Trophoblast cell (in vitro differentiated cells and primary cell): ENCODE measurements at regions not wholly inside any gene's neighbourhood (a gene's known extent, or its start where the extent isn't known, plus 50 kb on each side); places are given as distances from the start of the nearest gene placed in this dataset.
A peak's percentile ranks its signal among the peaks of the same experiment; 100 is the strongest.

ENCODE experiments used
- DNase-seq, 2 donors: peaks; one replicate each; pipeline ENCODE4 v3.0.0-alpha.2; 2016
- H2AFZ ChIP-seq: 2 replicates; pipeline ENCODE4 v1.6.1; 2013; ENCODE audit warnings: low read length, moderate library complexity, mild to moderate bottlenecking; ENCODE audit not compliant: insufficient read depth, poor library complexity
- H2AK5ac ChIP-seq: 2 replicates; pipeline ENCODE4 v1.6.1; 2013; ENCODE audit warnings: mild to moderate bottlenecking, low read length
- H2BK120ac ChIP-seq: 2 replicates; pipeline ENCODE4 v1.6.1; 2013; ENCODE audit warnings: low read length, mild to moderate bottlenecking, moderate library complexity; ENCODE audit not compliant: insufficient read depth, poor library complexity
- H2BK12ac ChIP-seq: 2 replicates; pipeline ENCODE4 v1.6.1; 2013; ENCODE audit warnings: mild to moderate bottlenecking, low read length, moderate library complexity
- H2BK5ac ChIP-seq: 2 replicates; pipeline ENCODE4 v1.6.1; 2013; ENCODE audit warnings: low read length, low read depth, moderate library complexity, mild to moderate bottlenecking; ENCODE audit not compliant: poor library complexity
- H3K14ac ChIP-seq: 2 replicates; pipeline ENCODE4 v1.6.1; 2013; ENCODE audit warnings: mild to moderate bottlenecking, low read length
- H3K18ac ChIP-seq: 2 replicates; pipeline ENCODE4 v1.6.1; 2013; ENCODE audit warnings: mild to moderate bottlenecking, low read length
- H3K23ac ChIP-seq: 2 replicates; pipeline ENCODE4 v1.6.1; 2013; ENCODE audit warnings: low read length
- H3K27ac ChIP-seq: 2 replicates; pipeline ENCODE4 v1.5.1; 2013; ENCODE audit warnings: low read depth, mild to moderate bottlenecking, inconsistent platforms, low read length, moderate library complexity
- H3K27me3 ChIP-seq: 2 replicates; pipeline ENCODE4 v1.6.1; 2013; ENCODE audit warnings: inconsistent platforms, mild to moderate bottlenecking, low read length, moderate library complexity; ENCODE audit not compliant: insufficient read depth
- H3K36me3 ChIP-seq, 2 experiments: 1 replicate in 1 of 2; 2 replicates in 1 of 2; pipeline ENCODE4 v1.6.1; 2013; ENCODE audit warnings: low read length in 2 of 2, mild to moderate bottlenecking in 2 of 2, moderate library complexity in 1 of 2; ENCODE audit not compliant: insufficient read depth in 2 of 2, control insufficient read depth in 1 of 2
- H3K4ac ChIP-seq: 2 replicates; pipeline ENCODE4 v1.6.1; 2013; ENCODE audit warnings: low read depth, mild to moderate bottlenecking, low read length, moderate library complexity
- H3K4me1 ChIP-seq, 2 experiments: 1 replicate in 1 of 2; 2 replicates in 1 of 2; pipeline ENCODE4 v1.6.1; 2013; ENCODE audit warnings: low read length in 2 of 2, mild to moderate bottlenecking in 2 of 2, moderate library complexity in 1 of 2; ENCODE audit not compliant: insufficient read depth in 2 of 2, control insufficient read depth in 1 of 2
- H3K4me2 ChIP-seq: 2 replicates; pipeline ENCODE4 v1.6.1; 2013; ENCODE audit warnings: inconsistent platforms, mild to moderate bottlenecking, low read length, moderate library complexity
- H3K4me3 ChIP-seq: 2 replicates; pipeline ENCODE4 v1.5.1; 2013; ENCODE audit warnings: mild to moderate bottlenecking, low read depth, low read length, inconsistent platforms
- H3K79me1 ChIP-seq: one replicate; pipeline ENCODE4 v1.6.1; 2013; ENCODE audit warnings: low read length
- H3K79me2 ChIP-seq: 2 replicates; pipeline ENCODE4 v1.6.1; 2013; ENCODE audit warnings: low read length, mild to moderate bottlenecking; ENCODE audit not compliant: control insufficient read depth, insufficient read depth, poor library complexity
- H3K9ac ChIP-seq: 2 replicates; pipeline ENCODE4 v1.6.1; 2013; ENCODE audit warnings: mild to moderate bottlenecking, low read length
- H3K9me3 ChIP-seq: 2 replicates; pipeline ENCODE4 v1.6.1; 2013; ENCODE audit warnings: low read depth, mild to moderate bottlenecking, control low read depth, inconsistent platforms, low read length; ENCODE audit not compliant: insufficient read depth
- H4K12ac ChIP-seq: 2 replicates; pipeline ENCODE4 v1.6.1; 2013; ENCODE audit warnings: low read depth, mild to moderate bottlenecking, low read length, moderate library complexity
- H4K8ac ChIP-seq: 2 replicates; pipeline ENCODE4 v1.6.1; 2013; ENCODE audit warnings: low read depth, mild to moderate bottlenecking, low read length, moderate library complexity
- H4K91ac ChIP-seq: one replicate; pipeline ENCODE4 v1.6.1; 2013; ENCODE audit warnings: low read depth, mild to moderate bottlenecking, low read length, moderate library complexity
- WGBS: extraction: QIAGEN DNeasy Blood & Tissue Kit; methylation state at CpG from one replicate; pipeline ENCODE4 v1.1.7; 2013; ENCODE audit warnings: missing lambda C conversion rate; ENCODE audit not compliant: insufficient read length, insufficient coverage; ENCODE audit errors: extremely low coverage; 5-methylcytosine and 5-hydroxymethylcytosine counted together

- Histone ChIP-seq H2BK5ac (no peak overlapping the region), H4K91ac (no peak overlapping the region), H3K4me3 (no peak overlapping the region), H3K14ac (no peak overlapping the region), H3K4me2 (no peak overlapping the region), H4K8ac (no peak overlapping the region), H3K79me1 (peaks cover 14% of the 10 kb centered on the region), H3K9me3 (no peaks in the 10 kb centered on the region), H3K79me2 (no peaks in the 10 kb centered on the region), H2AK5ac (no peak overlapping the region), H2BK120ac (no peak overlapping the region), H3K23ac (no peak overlapping the region), H3K9ac (no peak overlapping the region), H3K27me3 (no peaks in the 10 kb centered on the region), H3K4ac (no peak overlapping the region), H3K27ac (no peak overlapping the region), H3K4me1 (peaks cover 11 to 16% of the 10 kb centered on the region in 2 experiments), H3K18ac (no peak overlapping the region), H2BK12ac (no peak overlapping the region), H3K36me3 (no peaks in the 10 kb centered on the region), H4K12ac (no peak overlapping the region), H2AFZ (no peak overlapping the region)
- no peak for DNase-seq
- WGBS: no CpG with 5 or more reads among the region's 2 CpGs
These were observed 186.2 kb upstream of the BCOR start for GRCh38 chrX:40283981-40284380.

DNA sequence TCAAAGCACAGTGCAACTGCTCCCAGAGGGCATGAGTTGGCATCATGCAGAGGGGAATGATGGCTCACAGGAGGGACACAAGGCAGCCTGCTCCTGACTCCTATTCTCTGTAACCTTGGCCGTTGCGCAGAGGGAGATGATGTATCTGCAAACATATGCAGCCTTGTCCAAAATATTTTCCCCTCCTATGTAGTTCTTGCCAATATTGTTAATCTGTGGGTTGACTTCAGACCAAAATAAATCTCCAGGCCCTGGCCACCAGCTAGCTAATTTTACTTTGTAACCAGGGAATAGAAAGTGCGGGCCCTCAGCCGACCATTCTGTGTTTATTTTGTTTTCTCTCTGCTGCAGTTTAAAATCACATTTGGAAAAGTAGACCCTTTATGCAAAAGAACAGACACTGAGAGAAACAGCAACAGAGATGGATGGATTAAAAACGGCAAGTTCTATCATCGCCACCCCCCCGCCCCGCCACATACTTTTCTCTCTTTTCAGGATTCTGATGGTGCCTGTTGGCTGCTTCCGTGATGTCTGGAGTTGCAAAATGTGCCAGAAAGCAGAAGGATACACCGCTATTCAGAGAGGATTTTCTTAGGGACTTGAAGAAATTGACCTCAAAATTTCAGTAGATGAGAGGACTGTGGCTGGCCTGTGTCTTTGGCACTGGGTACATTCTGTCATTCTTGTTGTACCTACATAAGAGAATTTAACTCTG, 185.3 kb upstream of the BCOR start:
- no peak overlapping the region for H3K4me2 ChIP-seq
- no peak overlapping the region for H3K23ac ChIP-seq
- no peaks in the 10 kb centered on the region for H3K79me2 ChIP-seq
- no peaks in the 10 kb centered on the region for H3K27me3 ChIP-seq
- no CpG with 5 or more reads among the region's 10 CpGs for WGBS
- no peak overlapping the region for H4K8ac ChIP-seq
- peaks cover 15% of the 10 kb centered on the region for H3K79me1 ChIP-seq
- peaks cover 11 to 16% of the 10 kb centered on the region in 2 experiments for H3K4me1 ChIP-seq
- DNase-seq: no peak
- H2BK5ac ChIP-seq: no peak overlapping the region
- H4K91ac ChIP-seq: no peak overlapping the region
- H3K18ac ChIP-seq: no peak overlapping the region
- H3K4ac ChIP-seq: no peak overlapping the region
- no peak overlapping the region for H3K9ac ChIP-seq
- no peak overlapping the region for H2AK5ac ChIP-seq
- H3K4me3 ChIP-seq: no peak overlapping the region
- H2BK120ac ChIP-seq: no peak overlapping the region
- H3K14ac ChIP-seq: no peak overlapping the region
- no peaks in the 10 kb centered on the region for H3K9me3 ChIP-seq
- H3K27ac ChIP-seq: no peak overlapping the region
- no peak overlapping the region for H4K12ac ChIP-seq
- H3K36me3 ChIP-seq: no peaks in the 10 kb centered on the region
- H2BK12ac ChIP-seq: no peak overlapping the region
- no peak overlapping the region for H2AFZ ChIP-seq

- H2BK5ac ChIP-seq: no peak overlapping the region
- no peaks in the 10 kb centered on the region for H3K9me3 ChIP-seq
- H2AK5ac ChIP-seq: no peak overlapping the region
- H2BK120ac ChIP-seq: no peak overlapping the region
- H3K4me2 ChIP-seq: no peak overlapping the region
- no peak overlapping the region for H3K4me3 ChIP-seq
- peak overlapping the region; percentile 47 for H4K91ac ChIP-seq
- H3K14ac ChIP-seq: no peak overlapping the region
- no peaks in the 10 kb centered on the region for H3K27me3 ChIP-seq
- H3K79me2 ChIP-seq: no peaks in the 10 kb centered on the region
- no peak overlapping the region for H2AFZ ChIP-seq
- H3K9ac ChIP-seq: no peak overlapping the region
- peaks cover 11 to 18% of the 10 kb centered on the region in 2 experiments for H3K4me1 ChIP-seq
- no peaks in the 10 kb centered on the region for H3K36me3 ChIP-seq
- H3K79me1 ChIP-seq: peaks cover 19% of the 10 kb centered on the region
- no peak for DNase-seq
- no peak overlapping the region for H4K8ac ChIP-seq
- no peak overlapping the region for H3K18ac ChIP-seq
- no peak overlapping the region for H4K12ac ChIP-seq
- H3K4ac ChIP-seq: no peak overlapping the region
- no peak overlapping the region for H3K23ac ChIP-seq
- no CpG with 5 or more reads among the region's 4 CpGs for WGBS
- no peak overlapping the region for H2BK12ac ChIP-seq
- H3K27ac ChIP-seq: no peak overlapping the region
These were observed 184.6 kb upstream of the BCOR start for GRCh38 chrX:40282348-40282747.

DNA sequence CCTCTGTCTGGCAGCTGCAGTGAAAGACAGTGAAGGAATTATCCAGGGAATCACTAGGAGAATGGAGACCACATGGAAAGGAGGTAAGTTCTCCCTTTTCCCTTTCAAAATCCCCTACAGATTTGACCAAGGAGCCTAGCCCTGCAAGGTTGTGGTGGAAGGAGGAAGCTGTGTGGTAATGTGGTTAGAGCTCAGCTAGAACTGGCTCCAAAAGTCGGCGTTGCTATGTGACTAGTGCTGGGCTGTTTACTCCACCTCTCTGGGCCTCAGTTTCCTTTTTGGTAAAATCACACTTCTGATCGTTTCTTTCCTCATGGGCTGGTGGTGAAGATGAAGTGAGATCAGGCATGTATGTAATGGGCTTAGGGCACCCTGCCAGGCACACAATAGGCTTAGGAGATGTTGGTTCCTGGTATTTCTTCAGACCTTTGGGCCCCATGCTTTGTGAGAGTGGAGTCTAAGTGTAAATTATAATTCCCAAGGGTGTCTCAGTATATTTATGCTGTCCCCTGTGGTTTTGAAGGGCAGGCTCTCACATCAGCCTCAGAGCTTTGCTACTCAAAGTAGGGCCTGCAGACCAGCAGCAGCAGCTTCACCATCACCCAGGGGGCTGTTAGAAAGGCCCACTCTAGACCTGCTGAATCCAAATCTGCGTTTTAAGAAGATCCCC, 183.7 kb upstream of the BCOR start:
- Histone ChIP-seq H3K4ac (no peak overlapping the region), H3K36me3 (no peaks in the 10 kb centered on the region), H3K27me3 (no peaks in the 10 kb centered on the region), H2BK5ac (no peak overlapping the region), H3K9me3 (no peaks in the 10 kb centered on the region), H2AK5ac (peak overlapping the region; percentile 69), H2BK120ac (peak overlapping the region; percentile 72), H3K4me1 (peaks cover 11 to 18% of the 10 kb centered on the region in 2 experiments), H4K12ac (no peak overlapping the region), H4K91ac (peak overlapping the region; percentile 19), H3K4me3 (no peak overlapping the region), H3K27ac (no peak overlapping the region), H3K79me2 (no peaks in the 10 kb centered on the region), H4K8ac (no peak overlapping the region), H2BK12ac (peak overlapping the region; percentile 96), H2AFZ (no peak overlapping the region), H3K23ac (no peak overlapping the region), H3K79me1 (peaks cover 19% of the 10 kb centered on the region), H3K4me2 (no peak overlapping the region), H3K18ac (peak overlapping the region; percentile 51), H3K14ac (no peak overlapping the region), H3K9ac (no peak overlapping the region)
- DNase-seq: no peak
- WGBS: no CpG with 5 or more reads among the region's 4 CpGs
